B cell (primary cell): ENCODE measurements at regions not wholly inside any gene's neighbourhood (a gene's known extent, or its start where the extent isn't known, plus 50 kb on each side); places are given as distances from the start of the nearest gene placed in this dataset.

Experiments used
- ATAC-seq: fragments of 200-7000 bp; cut with Tn5 transposase; one replicate; pipeline ENCODE4 v1.10.0; 2021; ENCODE audit warnings: low read depth, mild to moderate bottlenecking, moderate number of reproducible peaks, moderate library complexity
- CTCF ChIA-PET: fragments of 350-600 bp; sonication (Branson Sonifier 250); formaldehyde crosslinking; loops from one replicate; lab custom pipeline; 2021; ENCODE audit warnings: antibody characterized with exemption, inconsistent platforms; lab: Charles Lee
- POLR2A ChIA-PET: fragments of 350-600 bp; sonication (Branson Sonifier 250); formaldehyde crosslinking; loops from one replicate; lab custom pipeline; 2021; ENCODE audit warnings: antibody characterized with exemption; lab: Charles Lee
- DNase-seq: peaks from one replicate; pipeline ENCODE4 v3.0.0; 2013
- H2AFZ ChIP-seq: 2 replicates; pipeline ENCODE4 v1.6.1; 2012; ENCODE audit warnings: mild to moderate bottlenecking, low read depth, low read length; ENCODE audit not compliant: insufficient read depth, poor library complexity, severe bottlenecking
- H3K27ac ChIP-seq, 2 donors: 1 replicate in 1 of 2; 2 replicates in 1 of 2; pipeline ENCODE4 v1.5.1; 2012 to 2013; ENCODE audit warnings: low read length in 2 of 2, mild to moderate bottlenecking in 2 of 2, moderate library complexity in 1 of 2
- H3K27me3 ChIP-seq, 4 experiments: fragments of 200-600 bp in 1 of 4; sonication (generic) in 1 of 4; replicated peaks in 1 of 4; 1 replicate in 2 of 4; 2 replicates in 2 of 4; pipeline versions ENCODE4 v1.6.1 to v1.7.0; 2013 to 2016; ENCODE audit warnings: low read length in 3 of 4, mild to moderate bottlenecking in 2 of 4, mixed read lengths in 1 of 4, moderate library complexity in 1 of 4; ENCODE audit not compliant: insufficient read depth in 4 of 4, control insufficient read depth in 3 of 4; ENCODE audit errors: control extremely low read depth in 1 of 4
- H3K36me3 ChIP-seq, 2 experiments: replicated peaks in 1 of 2; 1 replicate in 1 of 2; 2 replicates in 1 of 2; pipeline versions ENCODE4 v1.6.1 to v1.7.1; 2013; ENCODE audit warnings: low read length in 1 of 2; ENCODE audit not compliant: insufficient read depth in 2 of 2, control insufficient read depth in 1 of 2; ENCODE audit errors: control extremely low read depth in 1 of 2, extremely low read depth in 1 of 2
- H3K4me1 ChIP-seq, 2 donors: fragments of 200-600 bp in 1 of 2; sonication (generic) in 1 of 2; 1 replicate in 1 of 2; 2 replicates in 1 of 2; pipeline versions ENCODE4 v1.5.1 to v1.6.1; 2013 to 2017; ENCODE audit warnings: low read length in 2 of 2; ENCODE audit not compliant: control insufficient read depth in 2 of 2, insufficient read depth in 2 of 2
- H3K4me2 ChIP-seq: replicated peaks from 2 replicates; pipeline ENCODE3; 2012; ENCODE audit warnings: mild to moderate bottlenecking, low read depth, low read length; ENCODE audit not compliant: poor library complexity, severe bottlenecking
- H3K4me3 ChIP-seq, 5 experiments: fragments of 200-600 bp in 1 of 5; sonication (generic) in 1 of 5; 1 replicate in 3 of 5; 2 replicates in 2 of 5; pipeline versions ENCODE4 v1.5.1 to v1.7.0; 2011 to 2016; ENCODE audit warnings: low read length in 4 of 5, mild to moderate bottlenecking in 4 of 5, low read depth in 2 of 5, control low read depth in 1 of 5, moderate library complexity in 1 of 5; ENCODE audit not compliant: insufficient read depth in 1 of 5; ENCODE audit errors: control extremely low read depth in 1 of 5, extremely low read depth in 1 of 5
- H3K79me2 ChIP-seq: fragments of 200-600 bp; sonication (generic); one replicate; pipeline ENCODE4 v1.6.0; 2016; ENCODE audit warnings: low read length; ENCODE audit not compliant: control insufficient read depth, insufficient read depth
- H3K9ac ChIP-seq: fragments of 200-600 bp; sonication (generic); 2 replicates; pipeline ENCODE4 v1.6.1; 2017; ENCODE audit warnings: mild to moderate bottlenecking, low read length, moderate library complexity
- H3K9me3 ChIP-seq, 3 donors: one replicate each; pipeline versions ENCODE4 v1.6.1 to v1.7.1; 2013; ENCODE audit warnings: low read length in 2 of 3; ENCODE audit not compliant: control insufficient read depth in 2 of 3, insufficient read depth in 1 of 3; ENCODE audit errors: control extremely low read depth in 1 of 3
- H4K20me1 ChIP-seq: 2 replicates; pipeline ENCODE4 v1.6.0; 2012; ENCODE audit warnings: mild to moderate bottlenecking, low read length; ENCODE audit not compliant: insufficient read depth, control insufficient read depth, poor library complexity, severe bottlenecking
- H3K27ac Mint-ChIP-seq: one replicate; pipeline ENCODE4 v1.8.0; 2021; ENCODE audit warnings: mixed read lengths
- H3K27me3 Mint-ChIP-seq: one replicate; pipeline ENCODE4 v1.8.0; 2021; ENCODE audit warnings: mixed read lengths
- H3K4me1 Mint-ChIP-seq: one replicate; pipeline ENCODE4 v1.8.0; 2021; ENCODE audit warnings: mixed read lengths
- H3K4me3 Mint-ChIP-seq: one replicate; pipeline ENCODE4 v1.8.0; 2021; ENCODE audit warnings: mixed read lengths
- H3K9me3 Mint-ChIP-seq: one replicate; pipeline ENCODE4 v1.8.0; 2022; ENCODE audit warnings: mixed read lengths; ENCODE audit not compliant: insufficient read depth
- EZH2 ChIP-seq: IDR thresholded peaks from 2 replicates; pipeline ENCODE4 v1.6.1; 2012; ENCODE audit warnings: borderline replicate concordance, low read depth, mild to moderate bottlenecking, moderate library complexity, low read length; ENCODE audit not compliant: insufficient read depth, poor library complexity, severe bottlenecking
- WGBS: methylation state at CpG from one replicate; pipeline ENCODE4 v1.1.5; 2013; ENCODE audit warnings: missing lambda C conversion rate; ENCODE audit not compliant: insufficient coverage; 5-methylcytosine and 5-hydroxymethylcytosine counted together
- intact Hi-C: fragments of 100-400 bp; cut with micrococcal nuclease; formaldehyde crosslinking; loops from one replicate; pipeline ENCODE4 v1.10.0; 2022
- TF ChIP-seq, protein P1 (sequence below): fragments of 200-600 bp; IDR thresholded peaks from one replicate; pipeline ENCODE4 v1.8.0; 2022; ENCODE audit warnings: antibody characterized with exemption, mild to moderate bottlenecking

DNA sequence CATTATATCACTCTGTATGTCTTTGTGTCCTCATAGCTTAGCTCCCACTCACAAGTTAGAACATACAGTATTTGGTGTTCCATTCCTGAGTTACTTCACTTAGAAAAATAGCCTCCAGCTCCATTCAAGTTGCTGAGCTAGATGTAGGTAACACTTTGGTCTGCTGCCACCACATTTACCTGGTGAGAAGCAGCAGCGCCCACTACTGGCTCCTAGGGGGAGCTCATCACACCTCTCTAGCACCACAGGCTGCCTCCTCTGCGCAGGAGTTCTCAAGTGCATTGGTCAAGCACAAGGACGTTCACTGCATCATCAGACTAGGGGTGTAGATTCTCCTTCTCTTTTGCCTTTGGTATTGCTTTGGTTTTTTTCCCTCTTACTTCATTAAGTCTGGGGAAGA, 530.9 kb upstream of the AUTS2 start:
- H3K9me3 Mint-ChIP-seq = peaks cover 2% of the 10 kb centered on the region
- DNase-seq (no peak), ATAC-seq (no peak)
- H3K27me3 Mint-ChIP-seq = no peaks in the 10 kb centered on the region
- intact Hi-C loops = no loop called here
- Histone ChIP-seq H2AFZ (no peak overlapping the region), H3K36me3 (no peaks in the 10 kb centered on the region), H3K9me3 (peaks cover 0 to 5% (median 0%) of the 10 kb centered on the region in 3 donors), H3K27ac (no peak overlapping the region), H3K9ac (no peak overlapping the region), H3K79me2 (no peaks in the 10 kb centered on the region), H3K4me2 (no peak overlapping the region), H4K20me1 (no peaks in the 10 kb centered on the region), H3K4me3 (no peak overlapping the region), H3K4me1 (no peaks in the 10 kb centered on the region), H3K27me3 (peaks cover 0 to 3% (median 0%) of the 10 kb centered on the region in 4 experiments)
- H3K4me1 Mint-ChIP-seq = no peaks in the 10 kb centered on the region
- ChIA-PET POLR2A (no interaction called here), CTCF (no interaction called here)
- no peak overlapping the region for H3K27ac Mint-ChIP-seq
- WGBS = 0% methylated on average over 1 of the region's 3 CpGs
- H3K4me3 Mint-ChIP-seq = no peak overlapping the region
- TF ChIP-seq, protein P1, sequence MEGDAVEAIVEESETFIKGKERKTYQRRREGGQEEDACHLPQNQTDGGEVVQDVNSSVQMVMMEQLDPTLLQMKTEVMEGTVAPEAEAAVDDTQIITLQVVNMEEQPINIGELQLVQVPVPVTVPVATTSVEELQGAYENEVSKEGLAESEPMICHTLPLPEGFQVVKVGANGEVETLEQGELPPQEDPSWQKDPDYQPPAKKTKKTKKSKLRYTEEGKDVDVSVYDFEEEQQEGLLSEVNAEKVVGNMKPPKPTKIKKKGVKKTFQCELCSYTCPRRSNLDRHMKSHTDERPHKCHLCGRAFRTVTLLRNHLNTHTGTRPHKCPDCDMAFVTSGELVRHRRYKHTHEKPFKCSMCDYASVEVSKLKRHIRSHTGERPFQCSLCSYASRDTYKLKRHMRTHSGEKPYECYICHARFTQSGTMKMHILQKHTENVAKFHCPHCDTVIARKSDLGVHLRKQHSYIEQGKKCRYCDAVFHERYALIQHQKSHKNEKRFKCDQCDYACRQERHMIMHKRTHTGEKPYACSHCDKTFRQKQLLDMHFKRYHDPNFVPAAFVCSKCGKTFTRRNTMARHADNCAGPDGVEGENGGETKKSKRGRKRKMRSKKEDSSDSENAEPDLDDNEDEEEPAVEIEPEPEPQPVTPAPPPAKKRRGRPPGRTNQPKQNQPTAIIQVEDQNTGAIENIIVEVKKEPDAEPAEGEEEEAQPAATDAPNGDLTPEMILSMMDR = no peak
- TF ChIP-seq EZH2 = no peak

DNA sequence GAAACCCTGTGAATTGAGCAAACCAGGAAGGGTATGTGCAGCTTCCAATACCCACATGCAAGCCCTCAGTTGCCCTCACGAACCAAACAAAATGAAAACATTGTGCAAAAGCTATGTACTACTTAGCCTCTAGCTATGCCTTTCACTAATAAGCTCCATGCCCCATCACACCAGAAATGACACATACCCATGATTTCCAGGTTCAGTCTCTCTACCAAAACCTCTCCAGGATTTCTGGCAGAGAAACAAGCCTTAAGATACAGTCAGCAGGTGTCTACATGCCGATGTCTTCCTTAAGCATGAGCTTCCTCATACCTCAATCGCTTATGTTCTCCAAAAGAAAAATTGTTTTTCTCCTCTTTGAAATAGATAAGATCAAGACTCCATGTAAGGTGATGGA, 527.8 kb upstream of the AUTS2 start:
- Histone ChIP-seq H4K20me1 (no peaks in the 10 kb centered on the region), H3K27me3 (peaks cover 0 to 3% (median 0%) of the 10 kb centered on the region in 4 experiments), H3K4me1 (no peaks in the 10 kb centered on the region), H3K79me2 (no peaks in the 10 kb centered on the region), H2AFZ (no peak overlapping the region), H3K9me3 (peaks cover 0 to 5% (median 0%) of the 10 kb centered on the region in 3 donors), H3K9ac (no peak overlapping the region), H3K4me3 (no peak overlapping the region), H3K4me2 (no peak overlapping the region), H3K27ac (no peak overlapping the region), H3K36me3 (no peaks in the 10 kb centered on the region)
- ATAC-seq = no peak
- no peak for TF ChIP-seq EZH2
- TF ChIP-seq, protein P1 = no peak
- peaks cover 4% of the 10 kb centered on the region for H3K9me3 Mint-ChIP-seq
- 75% methylated on average over 1 of the region's 3 CpGs for WGBS
- H3K27ac Mint-ChIP-seq = no peak overlapping the region
- ChIA-PET POLR2A (no interaction called here), CTCF (no interaction called here)
- H3K4me3 Mint-ChIP-seq = no peak overlapping the region
- no peaks in the 10 kb centered on the region for H3K27me3 Mint-ChIP-seq
- intact Hi-C loops = no loop called here
- no peaks in the 10 kb centered on the region for H3K4me1 Mint-ChIP-seq
- DNase-seq = no peak
